ENCODE measurements at regions not wholly inside any gene's neighbourhood (a gene's known extent, or its start where the extent isn't known, plus 50 kb on each side); places are given as distances from the start of the nearest gene placed in this dataset.

DNA sequence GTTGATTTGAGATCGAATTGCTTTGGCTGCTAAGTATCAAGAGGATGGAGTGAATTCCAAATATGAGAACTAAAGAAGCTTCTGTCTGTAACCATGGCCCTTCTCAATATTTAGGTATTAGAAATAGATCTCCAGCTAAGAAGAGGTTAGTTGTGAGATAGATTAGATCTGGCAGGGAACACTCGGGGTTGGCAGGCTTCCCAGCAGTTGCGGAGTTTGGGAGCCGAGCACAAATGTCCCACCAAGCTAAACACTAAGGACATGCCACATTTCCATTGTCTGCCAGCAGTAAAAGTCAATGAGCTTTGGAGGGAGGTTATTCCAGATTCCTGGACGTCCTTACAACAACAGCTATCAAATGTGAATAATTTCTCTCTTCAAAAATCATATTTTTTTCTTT lies 85.8 kb downstream of the TAF11L14 start:
- no peaks in the 10 kb centered on the region for H3K9me3 ChIP-seq (ENCODE audit: control insufficient read depth in 3 of 3, low read length in 3 of 3)
- H3K27ac ChIP-seq (ENCODE audit: low read depth, low read length): no peak overlapping the region
- no peaks in the 10 kb centered on the region for H3K4me1 ChIP-seq (ENCODE audit: control insufficient read depth in 3 of 3, insufficient read depth in 3 of 3, low read length in 3 of 3)
- no peaks in the 10 kb centered on the region for H3K36me3 ChIP-seq (ENCODE audit: control insufficient read depth in 3 of 3, insufficient read depth in 3 of 3, low read length in 3 of 3)
- no peak overlapping the region for H3K9ac ChIP-seq (ENCODE audit: low read depth in 1 of 3, low read length in 3 of 3)
- no peaks in the 10 kb centered on the region for H3K27me3 ChIP-seq (ENCODE audit: control insufficient read depth in 3 of 3, insufficient read depth in 3 of 3, low read length in 3 of 3)
- H3K4me3 ChIP-seq (ENCODE audit: low read length in 3 of 3): no peak overlapping the region

- Histone ChIP-seq H3K4me3 (ENCODE audit: low read length in 3 of 3) (no peak overlapping the region), H3K9me3 (ENCODE audit: control insufficient read depth in 3 of 3, low read length in 3 of 3) (no peaks in the 10 kb centered on the region), H3K36me3 (ENCODE audit: control insufficient read depth in 3 of 3, insufficient read depth in 3 of 3, low read length in 3 of 3) (no peaks in the 10 kb centered on the region)
These were observed 89.6 kb downstream of the TAF11L14 start for GRCh38 chr5:17723876-17724275.

GRCh38 chr5:17727098-17727497 lies 92.8 kb downstream of the TAF11L14 start:
- Histone ChIP-seq H3K9me3 (ENCODE audit: control insufficient read depth in 3 of 3, low read length in 3 of 3) (no peaks in the 10 kb centered on the region), H3K27me3 (ENCODE audit: control insufficient read depth in 3 of 3, insufficient read depth in 3 of 3, low read length in 3 of 3) (no peaks in the 10 kb centered on the region), H3K27ac (ENCODE audit: low read depth, low read length) (no peak overlapping the region), H3K4me1 (ENCODE audit: control insufficient read depth in 3 of 3, insufficient read depth in 3 of 3, low read length in 3 of 3) (no peaks in the 10 kb centered on the region), H3K4me3 (ENCODE audit: low read length in 3 of 3) (no peak overlapping the region), H3K36me3 (ENCODE audit: control insufficient read depth in 3 of 3, insufficient read depth in 3 of 3, low read length in 3 of 3) (no peaks in the 10 kb centered on the region), H3K9ac (ENCODE audit: low read depth in 1 of 3, low read length in 3 of 3) (no peak overlapping the region)

More at GRCh38 chr5:17723876-17724275, 89.6 kb downstream of the TAF11L14 start:
- H3K9ac ChIP-seq (ENCODE audit: low read depth in 1 of 3, low read length in 3 of 3): no peak overlapping the region
- H3K4me1 ChIP-seq (ENCODE audit: control insufficient read depth in 3 of 3, insufficient read depth in 3 of 3, low read length in 3 of 3): no peaks in the 10 kb centered on the region
- no peak overlapping the region for H3K27ac ChIP-seq (ENCODE audit: low read depth, low read length)
- no peaks in the 10 kb centered on the region for H3K27me3 ChIP-seq (ENCODE audit: control insufficient read depth in 3 of 3, insufficient read depth in 3 of 3, low read length in 3 of 3)

DNA sequence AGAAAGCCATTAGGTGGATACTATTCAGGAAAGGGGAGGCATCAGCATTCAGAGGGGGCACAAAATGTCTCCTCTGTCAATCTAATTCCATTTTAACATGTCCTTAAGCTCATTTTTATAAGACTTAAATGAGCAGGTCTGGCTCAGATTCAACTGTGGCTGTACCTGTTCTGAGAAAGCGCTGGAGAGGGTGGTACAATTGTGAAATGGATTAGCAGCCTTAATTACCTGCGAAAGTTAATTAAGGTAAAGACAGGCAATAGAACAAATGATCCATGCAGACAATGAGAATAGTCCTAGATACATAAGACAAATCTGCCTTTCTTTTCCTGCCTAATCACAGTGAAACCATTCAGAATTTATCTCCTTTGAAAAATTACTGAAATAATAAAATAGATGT lies 96.2 kb downstream of the TAF11L14 start:
- Histone ChIP-seq H3K4me3 (ENCODE audit: low read length in 3 of 3) (no peak overlapping the region), H3K9ac (ENCODE audit: low read depth in 1 of 3, low read length in 3 of 3) (no peak overlapping the region), H3K27ac (ENCODE audit: low read depth, low read length) (no peak overlapping the region), H3K9me3 (ENCODE audit: control insufficient read depth in 3 of 3, low read length in 3 of 3) (no peaks in the 10 kb centered on the region), H3K27me3 (ENCODE audit: control insufficient read depth in 3 of 3, insufficient read depth in 3 of 3, low read length in 3 of 3) (no peaks in the 10 kb centered on the region), H3K4me1 (ENCODE audit: control insufficient read depth in 3 of 3, insufficient read depth in 3 of 3, low read length in 3 of 3) (no peaks in the 10 kb centered on the region), H3K36me3 (ENCODE audit: control insufficient read depth in 3 of 3, insufficient read depth in 3 of 3, low read length in 3 of 3) (no peaks in the 10 kb centered on the region)

GRCh38 chr5:17732351-17732923 lies 98.2 kb downstream of the TAF11L14 start:
- Histone ChIP-seq H3K4me1 (ENCODE audit: control insufficient read depth in 3 of 3, insufficient read depth in 3 of 3, low read length in 3 of 3) (no peaks in the 10 kb centered on the region), H3K36me3 (ENCODE audit: control insufficient read depth in 3 of 3, insufficient read depth in 3 of 3, low read length in 3 of 3) (no peaks in the 10 kb centered on the region), H3K27ac (ENCODE audit: low read depth, low read length) (no peak overlapping the region), H3K9ac (ENCODE audit: low read depth in 1 of 3, low read length in 3 of 3) (no peak overlapping the region), H3K27me3 (ENCODE audit: control insufficient read depth in 3 of 3, insufficient read depth in 3 of 3, low read length in 3 of 3) (no peaks in the 10 kb centered on the region), H3K4me3 (ENCODE audit: low read length in 3 of 3) (no peak overlapping the region), H3K9me3 (ENCODE audit: control insufficient read depth in 3 of 3, low read length in 3 of 3) (no peaks in the 10 kb centered on the region)

DNA sequence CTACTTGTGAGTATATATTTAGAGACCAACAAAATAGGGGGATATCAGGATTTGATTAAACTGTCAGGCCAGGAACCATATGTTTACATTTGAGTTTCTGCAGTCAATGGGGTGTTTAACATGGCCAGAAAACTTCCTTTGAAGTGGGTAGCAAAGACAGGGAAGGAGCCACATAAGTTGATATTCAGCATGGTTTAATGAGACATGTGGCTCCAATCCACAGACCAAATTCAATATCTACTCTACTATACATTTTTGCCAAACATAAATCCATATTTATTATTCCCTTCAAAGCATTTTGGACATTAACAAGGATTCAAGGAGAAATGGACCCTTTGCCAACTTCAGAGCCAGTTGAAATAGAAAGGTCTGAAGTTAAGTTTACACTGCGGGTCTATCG lies 99.8 kb downstream of the TAF11L14 start:
- no peak overlapping the region for H3K4me3 ChIP-seq (ENCODE audit: low read length in 3 of 3)
- H3K27me3 ChIP-seq (ENCODE audit: control insufficient read depth in 3 of 3, insufficient read depth in 3 of 3, low read length in 3 of 3): no peaks in the 10 kb centered on the region
- H3K4me1 ChIP-seq (ENCODE audit: control insufficient read depth in 3 of 3, insufficient read depth in 3 of 3, low read length in 3 of 3): no peaks in the 10 kb centered on the region
- no peak overlapping the region for H3K27ac ChIP-seq (ENCODE audit: low read depth, low read length)
- H3K36me3 ChIP-seq (ENCODE audit: control insufficient read depth in 3 of 3, insufficient read depth in 3 of 3, low read length in 3 of 3): no peaks in the 10 kb centered on the region
- H3K9ac ChIP-seq (ENCODE audit: low read depth in 1 of 3, low read length in 3 of 3): no peak overlapping the region
- no peaks in the 10 kb centered on the region for H3K9me3 ChIP-seq (ENCODE audit: control insufficient read depth in 3 of 3, low read length in 3 of 3)

DNA sequence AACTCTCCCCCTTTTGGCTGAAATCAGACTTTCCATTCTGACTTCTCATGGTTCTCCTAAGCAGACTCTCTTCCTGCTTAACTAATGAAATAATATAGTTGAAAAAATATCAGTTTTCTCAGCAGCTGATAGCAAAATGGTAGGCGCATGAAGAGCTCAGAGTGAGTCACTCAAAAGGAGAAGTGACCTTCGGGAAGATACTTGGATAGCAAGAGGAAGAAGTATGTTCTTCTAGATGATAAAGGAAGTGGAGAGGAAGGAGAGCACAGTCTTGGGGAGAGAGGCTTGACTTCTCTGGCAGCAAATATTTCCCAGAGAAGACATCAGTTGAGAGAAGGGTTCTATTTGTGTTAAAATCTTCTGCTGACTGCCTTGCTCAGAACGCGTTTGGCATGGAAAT lies 101.5 kb downstream of the TAF11L14 start:
- Histone ChIP-seq H3K27ac (ENCODE audit: low read depth, low read length) (no peak overlapping the region), H3K9me3 (ENCODE audit: control insufficient read depth in 3 of 3, low read length in 3 of 3) (no peaks in the 10 kb centered on the region), H3K4me1 (ENCODE audit: control insufficient read depth in 3 of 3, insufficient read depth in 3 of 3, low read length in 3 of 3) (no peaks in the 10 kb centered on the region), H3K4me3 (ENCODE audit: low read length in 3 of 3) (no peak overlapping the region), H3K36me3 (ENCODE audit: control insufficient read depth in 3 of 3, insufficient read depth in 3 of 3, low read length in 3 of 3) (no peaks in the 10 kb centered on the region), H3K27me3 (ENCODE audit: control insufficient read depth in 3 of 3, insufficient read depth in 3 of 3, low read length in 3 of 3) (no peaks in the 10 kb centered on the region), H3K9ac (ENCODE audit: low read depth in 1 of 3, low read length in 3 of 3) (no peak overlapping the region)

GRCh38 chr5:17737092-17737491 lies 102.8 kb downstream of the TAF11L14 start:
- no peak overlapping the region for H3K27ac ChIP-seq (ENCODE audit: low read depth, low read length)
- no peaks in the 10 kb centered on the region for H3K36me3 ChIP-seq (ENCODE audit: control insufficient read depth in 3 of 3, insufficient read depth in 3 of 3, low read length in 3 of 3)
- H3K9ac ChIP-seq (ENCODE audit: low read depth in 1 of 3, low read length in 3 of 3): no peak overlapping the region
- H3K4me3 ChIP-seq (ENCODE audit: low read length in 3 of 3): no peak overlapping the region
- H3K4me1 ChIP-seq (ENCODE audit: control insufficient read depth in 3 of 3, insufficient read depth in 3 of 3, low read length in 3 of 3): no peaks in the 10 kb centered on the region
- peaks cover 0 to 3% (median 0%) of the 10 kb centered on the region in 3 donors for H3K9me3 ChIP-seq (ENCODE audit: control insufficient read depth in 3 of 3, low read length in 3 of 3)
- H3K27me3 ChIP-seq (ENCODE audit: control insufficient read depth in 3 of 3, insufficient read depth in 3 of 3, low read length in 3 of 3): no peaks in the 10 kb centered on the region

GRCh38 chr5:17738446-17738845 lies 104.2 kb downstream of the TAF11L14 start:
- peaks cover 0 to 3% (median 0%) of the 10 kb centered on the region in 3 donors for H3K9me3 ChIP-seq (ENCODE audit: control insufficient read depth in 3 of 3, low read length in 3 of 3)
- no peaks in the 10 kb centered on the region for H3K4me1 ChIP-seq (ENCODE audit: control insufficient read depth in 3 of 3, insufficient read depth in 3 of 3, low read length in 3 of 3)
- H3K9ac ChIP-seq (ENCODE audit: low read depth in 1 of 3, low read length in 3 of 3): no peak overlapping the region
- no peak overlapping the region for H3K27ac ChIP-seq (ENCODE audit: low read depth, low read length)
- no peak overlapping the region for H3K4me3 ChIP-seq (ENCODE audit: low read length in 3 of 3)
- no peaks in the 10 kb centered on the region for H3K36me3 ChIP-seq (ENCODE audit: control insufficient read depth in 3 of 3, insufficient read depth in 3 of 3, low read length in 3 of 3)
- no peaks in the 10 kb centered on the region for H3K27me3 ChIP-seq (ENCODE audit: control insufficient read depth in 3 of 3, insufficient read depth in 3 of 3, low read length in 3 of 3)

GRCh38 chr5:17743580-17744435 lies 109.5 kb downstream of the TAF11L14 start:
- H3K27me3 ChIP-seq (ENCODE audit: control insufficient read depth in 3 of 3, insufficient read depth in 3 of 3, low read length in 3 of 3): no peaks in the 10 kb centered on the region
- peaks cover 0 to 3% (median 0%) of the 10 kb centered on the region in 3 donors for H3K9me3 ChIP-seq (ENCODE audit: control insufficient read depth in 3 of 3, low read length in 3 of 3)
- no peak overlapping the region for H3K27ac ChIP-seq (ENCODE audit: low read depth, low read length)
- H3K4me3 ChIP-seq (ENCODE audit: low read length in 3 of 3): no peak overlapping the region
- no peaks in the 10 kb centered on the region for H3K4me1 ChIP-seq (ENCODE audit: control insufficient read depth in 3 of 3, insufficient read depth in 3 of 3, low read length in 3 of 3)
- no peak overlapping the region for H3K9ac ChIP-seq (ENCODE audit: low read depth in 1 of 3, low read length in 3 of 3)
- H3K36me3 ChIP-seq (ENCODE audit: control insufficient read depth in 3 of 3, insufficient read depth in 3 of 3, low read length in 3 of 3): no peaks in the 10 kb centered on the region
